ENCODE measurements at regions not wholly inside any gene's neighbourhood (a gene's known extent, or its start where the extent isn't known, plus 50 kb on each side); places are given as distances from the start of the nearest gene placed in this dataset.
"Not testable (repeated sequence)": the region's sequence is repeated elsewhere in the genome, so short reads cannot be mapped to it uniquely, and the experiment has no call there.

DNA sequence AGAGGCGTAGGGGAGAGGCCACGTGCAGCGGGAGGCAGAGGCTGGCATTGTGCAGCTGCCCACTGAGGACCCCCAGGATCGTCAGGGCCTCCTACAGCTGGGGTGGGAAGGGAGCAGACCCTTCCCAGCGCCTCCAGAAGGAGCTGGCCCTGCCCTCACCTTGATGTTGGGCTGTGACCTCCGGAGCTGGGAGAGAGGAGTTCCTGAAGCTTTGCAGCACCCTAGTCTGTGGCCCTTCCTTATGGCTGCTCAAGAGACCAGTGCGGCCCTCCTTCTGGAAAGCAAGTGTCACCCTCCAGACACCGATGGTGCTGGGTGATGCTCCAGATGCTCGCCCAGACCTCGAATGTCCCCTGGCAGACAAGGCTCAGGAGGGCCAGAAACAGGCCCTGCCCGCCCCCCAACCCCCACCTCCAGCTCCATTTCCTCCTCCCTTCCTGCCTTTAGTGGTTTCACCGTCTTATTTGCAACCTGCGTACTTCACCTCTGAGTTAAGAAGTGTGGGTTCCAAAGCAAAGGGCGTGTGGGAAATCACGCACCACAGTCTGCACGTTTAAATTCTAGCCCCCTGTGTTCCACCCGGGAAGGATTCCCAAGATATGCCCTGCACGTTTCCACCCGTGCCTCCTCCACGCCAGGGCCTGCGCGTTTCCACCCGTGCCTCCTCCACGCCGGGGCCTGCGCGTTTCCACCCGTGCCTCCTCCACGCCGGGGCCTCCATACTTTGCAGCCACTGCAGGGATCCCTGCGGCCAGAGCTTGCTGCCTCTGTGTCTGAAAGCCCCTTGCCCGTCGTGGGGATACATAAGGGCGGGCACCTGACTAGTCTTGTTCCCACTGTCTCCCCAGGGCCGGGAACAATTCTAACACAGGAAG, 152.6 kb downstream of the NPIPB11 start:
- DNase-seq; H3K27me3 Mint-ChIP-seq; H3K27ac ChIP-seq (ENCODE audit: low read length); H3K9me3 Mint-ChIP-seq; H3K9me3 ChIP-seq; H3K27me3 ChIP-seq (replicated peaks in 1 of 2; ENCODE audit: control insufficient read depth in 2 of 2, extremely low read depth in 1 of 2, insufficient read depth in 2 of 2, low read length in 1 of 2); CTCF ChIA-PET; POLR2A ChIA-PET; H3K4me3 ChIP-seq (ENCODE audit: control insufficient read depth in 1 of 2, extremely low read depth in 1 of 2, low read length in 1 of 2); H3K36me3 ChIP-seq (ENCODE audit: control insufficient read depth in 2 of 2, extremely low read depth in 1 of 2, insufficient read depth in 1 of 2, low read length in 1 of 2): not testable (repeated sequence)
- Mint-ChIP-seq H3K27ac (peak overlapping the region in 1 of 2 donors; percentile 89), H3K4me3 (peak overlapping the region in 2 of 3 donors; percentile 28 to 43), H3K36me3 (peaks cover 25% of the 10 kb centered on the region), H3K4me1 (peaks cover 11 to 21% (median 21%) of the 10 kb centered on the region in 3 donors)
- H3K4me1 ChIP-seq (ENCODE audit: control insufficient read depth in 1 of 2, extremely low read depth in 1 of 2, insufficient read depth in 2 of 2, low read length in 2 of 2), result peaks cover 12 to 17% of the 10 kb centered on the region in 2 experiments
- 78% methylated on average over 21 of the region's 35 CpGs for WGBS (ENCODE audit: insufficient coverage)
- peak in 2 of 4 experiments; percentile 59 to 66 for ATAC-seq (replicated peaks in 1 of 4)

DNA sequence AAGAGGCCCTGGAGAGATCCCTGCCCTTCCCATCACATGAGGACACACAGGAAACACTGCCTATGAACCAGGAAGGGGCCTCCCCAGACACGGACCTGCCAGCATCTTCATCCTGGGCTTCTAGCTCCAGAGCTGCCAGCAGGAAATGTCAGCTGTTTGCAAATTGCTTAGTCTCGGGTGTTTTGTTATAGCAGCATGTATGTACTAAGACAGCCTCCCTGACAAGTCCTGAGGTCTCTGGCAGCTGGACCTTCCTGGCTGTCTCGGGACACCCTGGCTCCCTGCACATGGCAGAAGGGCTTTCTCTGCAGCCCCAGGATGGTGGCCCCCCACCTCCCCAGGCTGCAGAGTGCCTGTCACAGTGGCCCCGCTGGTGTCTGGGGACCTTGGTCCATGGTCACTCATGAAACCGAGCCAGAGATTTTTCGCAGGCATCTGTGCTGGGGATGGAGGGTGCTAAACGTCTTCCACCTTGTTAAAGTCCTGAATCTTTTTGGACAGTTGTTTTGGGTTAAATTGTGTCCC, 153.4 kb downstream of the NPIPB11 start:
- H3K9me3 Mint-ChIP-seq; H3K9me3 ChIP-seq; CTCF ChIA-PET; DNase-seq; H3K4me3 ChIP-seq (ENCODE audit: control insufficient read depth in 1 of 2, extremely low read depth in 1 of 2, low read length in 1 of 2); POLR2A ChIA-PET; H3K27me3 Mint-ChIP-seq; ATAC-seq (replicated peaks in 1 of 4); H3K36me3 ChIP-seq (ENCODE audit: control insufficient read depth in 2 of 2, extremely low read depth in 1 of 2, insufficient read depth in 1 of 2, low read length in 1 of 2); H3K27me3 ChIP-seq (replicated peaks in 1 of 2; ENCODE audit: control insufficient read depth in 2 of 2, extremely low read depth in 1 of 2, insufficient read depth in 2 of 2, low read length in 1 of 2); H3K4me3 Mint-ChIP-seq; H3K27ac ChIP-seq (ENCODE audit: low read length): not testable (repeated sequence)
- H3K4me1 ChIP-seq (ENCODE audit: control insufficient read depth in 1 of 2, extremely low read depth in 1 of 2, insufficient read depth in 2 of 2, low read length in 2 of 2), result peaks cover 21 to 23% of the 10 kb centered on the region in 2 experiments
- H3K36me3 Mint-ChIP-seq, result peaks cover 25% of the 10 kb centered on the region
- H3K4me1 Mint-ChIP-seq, result peaks cover 18 to 29% (median 29%) of the 10 kb centered on the region in 3 donors
- H3K27ac Mint-ChIP-seq, result peak overlapping the region in 1 of 2 donors; percentile 89
- WGBS (ENCODE audit: insufficient coverage), result 86% methylated on average over 7 of the region's 7 CpGs

DNA sequence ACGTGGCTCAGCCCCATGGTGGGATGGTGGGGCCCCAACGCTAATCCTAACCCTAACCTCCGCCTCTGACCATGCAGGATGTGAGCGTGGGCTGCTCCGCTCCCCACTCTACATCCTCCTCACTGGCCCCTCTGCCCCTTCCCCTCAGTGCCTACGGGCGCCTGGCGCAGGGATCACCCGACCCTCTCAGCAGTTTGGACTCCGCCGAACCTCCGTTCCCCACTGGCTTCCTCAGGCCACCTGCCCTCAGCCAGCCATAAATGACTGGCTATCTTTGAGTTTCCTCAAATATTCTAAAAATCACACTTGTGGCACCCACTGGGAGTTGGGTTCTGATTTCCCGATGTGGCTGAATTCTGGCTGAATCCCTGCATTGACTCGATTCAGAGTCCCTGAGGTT, 154.2 kb downstream of the NPIPB11 start:
- POLR2A ChIA-PET; H3K27me3 Mint-ChIP-seq; H3K36me3 ChIP-seq (ENCODE audit: control insufficient read depth in 2 of 2, extremely low read depth in 1 of 2, insufficient read depth in 1 of 2, low read length in 1 of 2); H3K9me3 Mint-ChIP-seq; H3K4me3 Mint-ChIP-seq; H3K27ac ChIP-seq (ENCODE audit: low read length); H3K27me3 ChIP-seq (replicated peaks in 1 of 2; ENCODE audit: control insufficient read depth in 2 of 2, extremely low read depth in 1 of 2, insufficient read depth in 2 of 2, low read length in 1 of 2); H3K9me3 ChIP-seq; CTCF ChIA-PET; H3K4me3 ChIP-seq (ENCODE audit: control insufficient read depth in 1 of 2, extremely low read depth in 1 of 2, low read length in 1 of 2); ATAC-seq (replicated peaks in 1 of 4); DNase-seq; H3K27ac Mint-ChIP-seq: not testable (repeated sequence)
- H3K4me1 ChIP-seq (ENCODE audit: control insufficient read depth in 1 of 2, extremely low read depth in 1 of 2, insufficient read depth in 2 of 2, low read length in 2 of 2), result peaks cover 25 to 29% of the 10 kb centered on the region in 2 experiments
- Mint-ChIP-seq H3K36me3 (peaks cover 26% of the 10 kb centered on the region), H3K4me1 (peaks cover 23 to 37% (median 35%) of the 10 kb centered on the region in 3 donors)
- 94% methylated on average over 9 of the region's 14 CpGs for WGBS (ENCODE audit: insufficient coverage)

DNA sequence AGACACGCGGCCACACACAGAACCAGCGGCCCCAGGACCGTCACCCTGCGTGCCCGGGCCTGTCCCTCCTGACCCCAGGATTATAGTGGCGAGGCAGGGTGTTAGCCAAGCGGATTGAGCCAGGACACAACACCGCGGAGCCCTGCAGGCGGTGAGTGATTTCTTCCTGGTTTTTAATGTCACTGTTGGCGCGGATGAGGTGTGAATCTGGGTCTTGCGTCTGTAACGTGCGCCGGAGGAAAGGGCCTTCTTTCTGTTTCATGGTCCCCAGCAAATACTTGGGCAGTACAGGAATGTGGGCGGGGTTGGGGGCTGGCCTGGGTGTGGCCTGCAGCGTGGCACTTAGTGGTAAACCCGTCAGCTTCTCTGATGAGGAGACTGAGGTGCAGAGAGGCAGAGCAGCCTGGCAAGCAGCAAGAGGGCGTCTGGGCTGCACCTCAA, 154.9 kb downstream of the NPIPB11 start:
- H3K27me3 ChIP-seq (replicated peaks in 1 of 2; ENCODE audit: control insufficient read depth in 2 of 2, extremely low read depth in 1 of 2, insufficient read depth in 2 of 2, low read length in 1 of 2); H3K27ac Mint-ChIP-seq; H3K9me3 ChIP-seq; POLR2A ChIA-PET; H3K9me3 Mint-ChIP-seq; H3K27ac ChIP-seq (ENCODE audit: low read length); ATAC-seq (replicated peaks in 1 of 4); H3K36me3 ChIP-seq (ENCODE audit: control insufficient read depth in 2 of 2, extremely low read depth in 1 of 2, insufficient read depth in 1 of 2, low read length in 1 of 2); H3K27me3 Mint-ChIP-seq; CTCF ChIA-PET; DNase-seq; H3K4me3 Mint-ChIP-seq; H3K4me3 ChIP-seq (ENCODE audit: control insufficient read depth in 1 of 2, extremely low read depth in 1 of 2, low read length in 1 of 2): not testable (repeated sequence)
- peaks cover 24 to 44% (median 39%) of the 10 kb centered on the region in 3 donors for H3K4me1 Mint-ChIP-seq
- H3K4me1 ChIP-seq (ENCODE audit: control insufficient read depth in 1 of 2, extremely low read depth in 1 of 2, insufficient read depth in 2 of 2, low read length in 2 of 2), result peaks cover 25 to 31% of the 10 kb centered on the region in 2 experiments
- peaks cover 32% of the 10 kb centered on the region for H3K36me3 Mint-ChIP-seq
- WGBS (ENCODE audit: insufficient coverage), result 95% methylated on average over 14 of the region's 21 CpGs

DNA sequence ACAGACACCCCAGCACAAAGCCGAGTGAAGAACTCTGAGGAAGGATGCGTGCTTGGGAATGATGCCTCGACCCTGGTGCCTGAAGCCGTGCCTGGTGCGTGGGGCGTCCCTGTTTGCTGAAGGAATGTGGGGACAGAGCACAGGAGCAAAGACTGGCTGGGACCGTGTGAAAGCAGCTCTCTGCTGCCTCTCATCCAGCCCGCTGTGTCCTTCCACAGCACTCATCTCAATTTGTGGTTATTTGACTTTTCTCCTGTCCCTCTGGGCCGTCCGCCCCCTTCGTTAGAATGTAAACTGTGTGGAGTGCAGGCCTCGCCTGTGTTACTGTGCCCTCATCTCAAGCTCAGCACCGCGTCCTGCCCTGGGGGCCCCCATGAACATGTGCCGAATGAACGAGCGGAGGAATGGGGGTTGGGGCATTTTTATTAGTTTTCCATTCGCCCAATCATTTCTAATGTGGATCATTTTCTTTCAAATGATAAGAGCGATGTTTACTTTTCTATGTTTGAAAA, 155.5 kb downstream of the NPIPB11 start:
- 98% methylated on average over 7 of the region's 19 CpGs for WGBS (ENCODE audit: insufficient coverage)
- ATAC-seq (replicated peaks in 1 of 4); H3K27me3 ChIP-seq (replicated peaks in 1 of 2; ENCODE audit: control insufficient read depth in 2 of 2, extremely low read depth in 1 of 2, insufficient read depth in 2 of 2, low read length in 1 of 2); CTCF ChIA-PET; H3K27me3 Mint-ChIP-seq; DNase-seq; H3K36me3 ChIP-seq (ENCODE audit: control insufficient read depth in 2 of 2, extremely low read depth in 1 of 2, insufficient read depth in 1 of 2, low read length in 1 of 2); H3K9me3 ChIP-seq; POLR2A ChIA-PET; H3K27ac Mint-ChIP-seq; H3K4me3 ChIP-seq (ENCODE audit: control insufficient read depth in 1 of 2, extremely low read depth in 1 of 2, low read length in 1 of 2); H3K27ac ChIP-seq (ENCODE audit: low read length); H3K4me3 Mint-ChIP-seq: not testable (repeated sequence)
- Mint-ChIP-seq H3K36me3 (peaks cover 32% of the 10 kb centered on the region), H3K4me1 (peaks cover 24 to 44% (median 39%) of the 10 kb centered on the region in 3 donors), H3K9me3 (peaks cover 0 to 12% (median 4%) of the 10 kb centered on the region in 3 donors)
- H3K4me1 ChIP-seq (ENCODE audit: control insufficient read depth in 1 of 2, extremely low read depth in 1 of 2, insufficient read depth in 2 of 2, low read length in 2 of 2), result peaks cover 25 to 31% of the 10 kb centered on the region in 2 experiments

DNA sequence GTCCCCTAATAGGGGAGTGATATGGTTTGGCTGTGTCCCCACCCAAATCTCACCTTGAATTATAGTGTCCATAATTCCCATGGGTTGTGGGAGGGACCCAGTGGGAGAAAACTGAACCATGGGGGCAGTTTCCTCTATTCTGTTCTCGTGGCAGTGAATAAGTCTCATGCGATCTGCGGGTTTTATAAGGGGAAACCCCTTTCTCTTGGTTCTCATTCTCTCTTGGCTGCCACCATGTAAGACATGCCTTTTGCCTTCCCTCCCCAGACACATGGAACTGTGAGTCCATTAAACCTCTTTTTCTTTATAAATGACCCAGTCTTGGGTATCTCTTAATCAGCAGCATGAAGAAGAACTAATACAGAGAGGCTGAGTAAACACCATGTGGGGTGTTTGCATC, 156.0 kb downstream of the NPIPB11 start:
- H3K4me1 Mint-ChIP-seq, result peaks cover 24 to 44% (median 37%) of the 10 kb centered on the region in 3 donors
- ATAC-seq (replicated peaks in 1 of 4); CTCF ChIA-PET: not testable (repeated sequence)

More for the DNA sequence above, 156.0 kb downstream of the NPIPB11 start:
- H3K36me3 ChIP-seq (ENCODE audit: control insufficient read depth in 2 of 2, extremely low read depth in 1 of 2, insufficient read depth in 1 of 2, low read length in 1 of 2); DNase-seq; POLR2A ChIA-PET; H3K9me3 ChIP-seq; H3K27ac ChIP-seq (ENCODE audit: low read length); H3K27me3 Mint-ChIP-seq; H3K4me3 Mint-ChIP-seq; H3K27ac Mint-ChIP-seq; H3K4me3 ChIP-seq (ENCODE audit: control insufficient read depth in 1 of 2, extremely low read depth in 1 of 2, low read length in 1 of 2); H3K27me3 ChIP-seq (replicated peaks in 1 of 2; ENCODE audit: control insufficient read depth in 2 of 2, extremely low read depth in 1 of 2, insufficient read depth in 2 of 2, low read length in 1 of 2): not testable (repeated sequence)
- H3K4me1 ChIP-seq (ENCODE audit: control insufficient read depth in 1 of 2, extremely low read depth in 1 of 2, insufficient read depth in 2 of 2, low read length in 2 of 2), result peaks cover 25 to 31% of the 10 kb centered on the region in 2 experiments
- no CpG with 5 or more reads among the region's 3 CpGs for WGBS (ENCODE audit: insufficient coverage)
- Mint-ChIP-seq H3K36me3 (peaks cover 35% of the 10 kb centered on the region), H3K9me3 (peaks cover 0 to 12% (median 4%) of the 10 kb centered on the region in 3 donors)

Data from T-cell (primary cell).